Activated T-cell treated with anti-CD3 and anti-CD28 coated beads, Interleukin-2, amount 50 U/mL, for 24 hours (primary cell): ENCODE measurements at regions not wholly inside any gene's neighbourhood (a gene's known extent, or its start where the extent isn't known, plus 50 kb on each side); places are given as distances from the start of the nearest gene placed in this dataset.

Source experiments
- DNase-seq: peaks from one replicate; pipeline ENCODE4 v3.0.0-alpha.2; 2020
- H3K27ac Mint-ChIP-seq: 2 replicates; pipeline ENCODE4 v1.8.0; 2020; ENCODE audit warnings: mild to moderate bottlenecking, mixed read lengths
- H3K27me3 Mint-ChIP-seq: 2 replicates; pipeline ENCODE4 v1.8.0; 2020; ENCODE audit warnings: mixed read lengths
- H3K36me3 Mint-ChIP-seq: 2 replicates; pipeline ENCODE4 v1.8.0; 2020; ENCODE audit warnings: low read depth, mixed read lengths
- H3K4me1 Mint-ChIP-seq: 2 replicates; pipeline ENCODE4 v1.8.0; 2020; ENCODE audit warnings: low read depth, mixed read lengths
- H3K4me3 Mint-ChIP-seq: 2 replicates; pipeline ENCODE4 v1.8.0; 2020; ENCODE audit warnings: mild to moderate bottlenecking, moderate library complexity, mixed read lengths
- H3K9me3 Mint-ChIP-seq: 2 replicates; pipeline ENCODE4 v1.8.0; 2020; ENCODE audit warnings: mixed read lengths

DNA sequence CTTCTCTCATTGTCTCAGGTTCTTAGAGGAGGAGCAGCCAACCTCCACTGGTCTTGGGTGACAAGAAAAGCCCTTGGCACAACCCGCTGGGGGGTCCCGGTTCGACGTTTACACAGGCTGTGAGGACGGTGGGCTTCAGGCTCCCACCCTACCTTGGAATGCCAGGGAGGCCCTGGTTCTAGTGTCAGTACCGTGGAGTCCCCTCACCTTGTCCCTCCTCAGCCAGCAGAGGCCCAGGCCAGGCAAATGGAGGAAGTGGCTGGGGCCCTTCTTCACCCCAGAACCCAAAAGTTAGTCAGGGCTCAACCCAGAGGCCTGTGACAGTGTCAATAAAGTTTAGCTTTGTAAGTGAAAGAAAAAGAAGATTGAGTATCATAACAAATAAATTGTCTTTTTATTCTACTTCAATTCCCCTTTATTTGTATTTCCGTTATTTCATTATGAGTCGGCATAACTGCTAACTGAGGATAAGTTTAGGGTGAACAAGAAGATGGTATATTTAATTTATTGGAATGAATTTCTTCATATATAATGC lies 62.6 kb upstream of the ZSWIM2 start:
- no peaks in the 10 kb centered on the region for H3K9me3 Mint-ChIP-seq
- DNase-seq = no peak
- H3K4me3 Mint-ChIP-seq = no peak overlapping the region
- no peaks in the 10 kb centered on the region for H3K27me3 Mint-ChIP-seq
- H3K4me1 Mint-ChIP-seq = no peaks in the 10 kb centered on the region
- no peaks in the 10 kb centered on the region for H3K36me3 Mint-ChIP-seq
- no peak overlapping the region for H3K27ac Mint-ChIP-seq

DNA sequence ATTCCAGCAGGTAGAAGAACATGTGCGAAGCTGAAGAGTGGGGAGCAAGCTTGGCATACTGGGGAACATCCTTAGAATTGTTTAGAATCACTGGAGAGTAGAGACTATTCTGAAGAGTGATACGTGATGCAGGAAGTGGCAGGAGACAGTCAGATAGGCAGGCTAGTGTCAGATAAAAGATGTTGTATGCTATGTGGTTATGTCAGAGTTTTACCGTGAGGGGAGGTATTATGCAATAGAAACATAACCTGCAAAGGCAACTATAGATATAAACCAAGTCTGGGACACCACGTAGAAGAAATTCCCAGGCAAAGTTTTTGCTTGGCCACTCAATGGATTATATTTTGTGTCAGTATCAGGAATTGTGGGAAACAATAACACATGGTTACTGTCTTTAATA lies 62.0 kb upstream of the ZSWIM2 start:
- H3K4me1 Mint-ChIP-seq = no peaks in the 10 kb centered on the region
- H3K9me3 Mint-ChIP-seq = no peaks in the 10 kb centered on the region
- no peak overlapping the region for H3K27ac Mint-ChIP-seq

GRCh38 chr2:186909095-186909494 lies 60.1 kb upstream of the ZSWIM2 start:
- no peak for DNase-seq
- no peaks in the 10 kb centered on the region for H3K4me1 Mint-ChIP-seq
- H3K9me3 Mint-ChIP-seq = no peaks in the 10 kb centered on the region
- no peaks in the 10 kb centered on the region for H3K36me3 Mint-ChIP-seq
- no peak overlapping the region for H3K4me3 Mint-ChIP-seq
- no peak overlapping the region for H3K27ac Mint-ChIP-seq
- no peaks in the 10 kb centered on the region for H3K27me3 Mint-ChIP-seq

More for the DNA sequence above, 62.0 kb upstream of the ZSWIM2 start:
- no peak overlapping the region for H3K4me3 Mint-ChIP-seq
- no peaks in the 10 kb centered on the region for H3K27me3 Mint-ChIP-seq
- H3K36me3 Mint-ChIP-seq = no peaks in the 10 kb centered on the region
- no peak for DNase-seq

DNA sequence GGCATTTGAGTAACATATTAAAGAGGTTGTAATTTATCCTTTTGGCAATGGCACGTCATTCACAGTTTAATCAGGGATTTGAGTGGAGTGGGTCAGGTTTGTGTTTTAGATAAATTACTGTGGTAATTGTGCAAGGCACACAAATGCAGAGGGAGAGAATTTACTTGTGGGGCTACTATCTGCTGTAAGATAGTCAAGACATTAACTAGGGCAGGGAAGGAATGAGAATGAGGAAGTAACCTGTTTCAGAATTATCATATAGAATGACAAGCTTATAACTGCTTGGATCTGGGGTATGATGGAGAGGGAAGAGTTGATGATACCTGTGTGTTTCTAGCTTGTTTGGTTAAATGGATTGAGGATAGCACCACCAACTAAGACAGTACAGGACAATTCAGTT lies 58.9 kb upstream of the ZSWIM2 start:
- DNase-seq = no peak
- Mint-ChIP-seq H3K4me3 (no peak overlapping the region), H3K27me3 (no peaks in the 10 kb centered on the region), H3K36me3 (no peaks in the 10 kb centered on the region), H3K9me3 (no peaks in the 10 kb centered on the region), H3K27ac (no peak overlapping the region), H3K4me1 (no peaks in the 10 kb centered on the region)

DNA sequence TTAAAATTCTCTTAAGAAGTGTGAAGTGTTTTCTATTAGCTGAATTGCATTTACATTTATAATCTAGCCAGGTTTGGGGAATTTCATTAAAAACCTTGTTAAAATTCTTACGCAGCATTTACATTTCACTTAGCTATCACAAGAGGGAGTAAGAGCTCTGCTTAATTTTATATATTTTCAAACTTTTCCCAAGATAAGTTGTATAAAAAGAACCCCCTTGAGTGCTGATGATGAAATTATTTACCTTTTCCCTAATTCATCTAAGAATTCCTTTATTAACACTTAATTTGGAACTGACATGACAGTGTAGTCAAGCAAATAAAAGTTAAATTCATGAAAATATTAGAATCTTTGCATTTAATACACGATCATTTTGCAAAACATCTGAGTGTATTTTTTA lies 54.2 kb upstream of the ZSWIM2 start:
- H3K27me3 Mint-ChIP-seq = no peaks in the 10 kb centered on the region
- H3K27ac Mint-ChIP-seq = no peak overlapping the region

More for the DNA sequence above, 54.2 kb upstream of the ZSWIM2 start:
- Mint-ChIP-seq H3K9me3 (no peaks in the 10 kb centered on the region), H3K4me3 (no peak overlapping the region), H3K36me3 (no peaks in the 10 kb centered on the region), H3K4me1 (no peaks in the 10 kb centered on the region)
- no peak for DNase-seq
